A673 (cell line): ENCODE measurements at regions not wholly inside any gene's neighbourhood (a gene's known extent, or its start where the extent isn't known, plus 50 kb on each side); places are given as distances from the start of the nearest gene placed in this dataset.

Experiments
- BruUV-seq: library from RNA; stranded (reverse); fragments of 400-500 nt; replicated peaks from 2 replicates; lab custom pipeline; 2021; lab: Mats Ljungman, UMichigan
- CTCF ChIA-PET: fragments of 300-600 bp; sonication (Branson Sonifier 250); formaldehyde crosslinking; loops from one replicate; lab custom pipeline; 2022; ENCODE audit warnings: antibody characterized with exemption; lab: Charles Lee
- POLR2A ChIA-PET: fragments of 300-600 bp; sonication (Branson Sonifier 250); formaldehyde crosslinking; loops from one replicate; lab custom pipeline; 2022; ENCODE audit warnings: antibody characterized with exemption; ENCODE audit not compliant: low non-redundant PET; lab: Charles Lee
- DNase-seq: peaks from one replicate; pipeline ENCODE4 v3.0.0-alpha.2; 2015; ENCODE audit warnings: low spot score
- H3K27ac ChIP-seq: fragments of 200-600 bp; sonication (generic); 2 replicates; pipeline ENCODE4 v1.5.1; 2016; ENCODE audit warnings: mixed run types, low read depth, mild to moderate bottlenecking, mixed read lengths, antibody characterized with exemption, low read length; ENCODE audit not compliant: poor library complexity, severe bottlenecking
- H3K27me3 ChIP-seq: fragments of 200-600 bp; sonication (generic); replicated peaks from 2 replicates; pipeline ENCODE4 v1.6.1; 2017; ENCODE audit warnings: mixed run types, low read depth, mild to moderate bottlenecking, mixed read lengths, antibody characterized with exemption, low read length; ENCODE audit not compliant: insufficient read depth, poor library complexity
- H3K36me3 ChIP-seq: fragments of 200-600 bp; sonication (generic); 2 replicates; pipeline ENCODE4 v1.6.1; 2016; ENCODE audit warnings: mixed run types, mild to moderate bottlenecking, mixed read lengths, antibody characterized with exemption, low read length; ENCODE audit not compliant: insufficient read depth, poor library complexity, severe bottlenecking
- H3K4me1 ChIP-seq: fragments of 200-600 bp; sonication (generic); 2 replicates; pipeline ENCODE4 v1.6.1; 2017; ENCODE audit warnings: mixed run types, mild to moderate bottlenecking, mixed read lengths, antibody characterized with exemption, low read length; ENCODE audit not compliant: insufficient read depth, poor library complexity, severe bottlenecking
- H3K4me3 ChIP-seq: fragments of 200-600 bp; sonication (generic); 2 replicates; pipeline ENCODE4 v1.5.1; 2016; ENCODE audit warnings: low read depth, mixed run types, mild to moderate bottlenecking, mixed read lengths, low read length; ENCODE audit not compliant: poor library complexity, severe bottlenecking
- H3K9me3 ChIP-seq: fragments of 200-600 bp; sonication (generic); 2 replicates; pipeline ENCODE4 v1.6.1; 2016; ENCODE audit warnings: mixed run types, low read depth, mild to moderate bottlenecking, mixed read lengths, antibody characterized with exemption, low read length; ENCODE audit not compliant: poor library complexity, severe bottlenecking
- CTCF ChIP-seq: fragments of 300-800, 200-600 bp; sonication (generic); conservative IDR thresholded peaks from 2 replicates; pipeline ENCODE4 v1.5.1; 2017; ENCODE audit warnings: low read depth, mild to moderate bottlenecking, antibody characterized with exemption, low read length, moderate library complexity, mixed read lengths
- EZH2 ChIP-seq: fragments of 200-600 bp; sonication (generic); IDR thresholded peaks from 2 replicates; pipeline ENCODE4 v1.6.1; 2017; ENCODE audit warnings: borderline replicate concordance, low read depth, mild to moderate bottlenecking, mixed read lengths, antibody characterized with exemption, low read length; ENCODE audit not compliant: poor library complexity, severe bottlenecking
- intact Hi-C: fragments of 100-400 bp; cut with micrococcal nuclease; formaldehyde crosslinking; loops from one replicate; pipeline ENCODE4 v1.10.0; 2022; ENCODE audit not compliant: unreplicated experiment

GRCh38 chr3:76949462-76949861 is 90.4 kb upstream of the ROBO2 start:
- no peak for DNase-seq
- Histone ChIP-seq H3K27me3 (no peaks in the 10 kb centered on the region), H3K4me1 (no peaks in the 10 kb centered on the region), H3K36me3 (no peaks in the 10 kb centered on the region), H3K27ac (no peak overlapping the region), H3K4me3 (no peak overlapping the region), H3K9me3 (no peaks in the 10 kb centered on the region)
- intact Hi-C loops: no loop called here
- ChIA-PET CTCF (no interaction called here), POLR2A (no interaction called here)
- BruUV-seq: no TSS peak
- no peak for TF ChIP-seq CTCF
- TF ChIP-seq EZH2: no peak

- POLR2A ChIA-PET: no interaction called here
- Histone ChIP-seq H3K27me3 (no peaks in the 10 kb centered on the region), H3K4me1 (no peaks in the 10 kb centered on the region), H3K27ac (no peak overlapping the region), H3K36me3 (no peaks in the 10 kb centered on the region), H3K4me3 (no peak overlapping the region), H3K9me3 (no peaks in the 10 kb centered on the region)
- no TSS peak for BruUV-seq
- intact Hi-C loops: no loop called here
- CTCF ChIA-PET: no interaction called here
- TF ChIP-seq EZH2: no peak
- no peak for TF ChIP-seq CTCF
- no peak for DNase-seq
Measured at GRCh38 chr3:76950590-76950989, 89.3 kb upstream of the ROBO2 start.

GRCh38 chr3:76954412-76954811 is 85.5 kb upstream of the ROBO2 start:
- BruUV-seq: no TSS peak
- DNase-seq: no peak
- no peak overlapping the region for H3K27ac ChIP-seq
- H3K36me3 ChIP-seq: no peaks in the 10 kb centered on the region
- no peaks in the 10 kb centered on the region for H3K9me3 ChIP-seq
- no peak overlapping the region for H3K4me3 ChIP-seq
- intact Hi-C loops: no loop called here
- TF ChIP-seq CTCF (no peak), EZH2 (no peak)
- ChIA-PET CTCF (no interaction called here), POLR2A (no interaction called here)
- H3K4me1 ChIP-seq: no peaks in the 10 kb centered on the region
- H3K27me3 ChIP-seq: no peaks in the 10 kb centered on the region
